Sigmoid colon (tissue), 6 donors: ENCODE measurements at regions not wholly inside any gene's neighbourhood (a gene's known extent, or its start where the extent isn't known, plus 50 kb on each side); places are given as distances from the start of the nearest gene placed in this dataset.

Experiments used
- DNase-seq: peaks from one replicate; pipeline ENCODE4 v3.0.0-alpha.2; 2019
- H3K27ac ChIP-seq, 4 donors: fragments of 200-600 bp; sonication (generic); one replicate each; pipeline ENCODE4 v1.5.1; 2016 to 2019; ENCODE audit warnings: mild to moderate bottlenecking in 1 of 4
- H3K27me3 ChIP-seq, 3 donors: fragments of 200-600 bp; sonication (generic); one replicate each; pipeline ENCODE4 v1.5.1; 2019; ENCODE audit warnings: mild to moderate bottlenecking in 1 of 3
- H3K36me3 ChIP-seq, 4 donors: fragments of 200-600 bp; sonication (generic); one replicate each; pipeline ENCODE4 v1.5.1; 2016 to 2019
- H3K4me1 ChIP-seq, 4 donors: fragments of 200-600 bp; sonication (generic); one replicate each; pipeline ENCODE4 v1.5.1; 2017 to 2019
- H3K4me3 ChIP-seq, 4 donors: fragments of 200-600 bp; sonication (generic); one replicate each; pipeline ENCODE4 v1.5.1; 2017 to 2019; ENCODE audit warnings: mild to moderate bottlenecking in 2 of 4, moderate library complexity in 1 of 4
- H3K9me3 ChIP-seq, 4 donors: fragments of 200-600 bp in 3 of 4; sonication (generic) in 3 of 4; one replicate each; pipeline versions ENCODE4 v1.5.1 to v1.6.1; 2013 to 2019
- EP300 ChIP-seq, 4 donors: sonication (generic); formaldehyde crosslinking; IDR thresholded peaks; one replicate each; pipeline ENCODE4 v1.6.1; 2017; ENCODE audit warnings: antibody characterized with exemption in 4 of 4
- POLR2A ChIP-seq, 2 donors: fragments of 450-650 bp; IDR thresholded peaks; one replicate each; pipeline ENCODE4 v1.6.1; 2016; ENCODE audit warnings: antibody characterized with exemption in 2 of 2, mild to moderate bottlenecking in 2 of 2, moderate library complexity in 2 of 2
- POLR2AphosphoS5 ChIP-seq, 4 donors: sonication (generic); formaldehyde crosslinking; IDR thresholded peaks; one replicate each; pipeline ENCODE4 v1.6.1; 2017; ENCODE audit warnings: antibody characterized with exemption in 4 of 4
- WGBS, 2 donors: extraction: QIAGEN DNeasy Blood & Tissue Kit; methylation state at CpG; one replicate each; pipeline ENCODE4 v1.1.7; 2013; 5-methylcytosine and 5-hydroxymethylcytosine counted together
- intact Hi-C: fragments of 100-400 bp; cut with DNase I; formaldehyde crosslinking; loops from one replicate; pipeline ENCODE4 v1.15.1; 2023
- TF ChIP-seq, protein P1 (sequence below), 4 experiments: fragments of 450-650 bp in 3 of 4; fragments of 200-600 bp in 1 of 4; IDR thresholded peaks; one replicate each; pipeline ENCODE4 v1.5.1; 2016 to 2019; ENCODE audit warnings: antibody characterized with exemption in 4 of 4, mild to moderate bottlenecking in 3 of 4, moderate library complexity in 2 of 4
- donor health status: healthy with polysubstance abuse.
- donor health status: healthy.

DNA sequence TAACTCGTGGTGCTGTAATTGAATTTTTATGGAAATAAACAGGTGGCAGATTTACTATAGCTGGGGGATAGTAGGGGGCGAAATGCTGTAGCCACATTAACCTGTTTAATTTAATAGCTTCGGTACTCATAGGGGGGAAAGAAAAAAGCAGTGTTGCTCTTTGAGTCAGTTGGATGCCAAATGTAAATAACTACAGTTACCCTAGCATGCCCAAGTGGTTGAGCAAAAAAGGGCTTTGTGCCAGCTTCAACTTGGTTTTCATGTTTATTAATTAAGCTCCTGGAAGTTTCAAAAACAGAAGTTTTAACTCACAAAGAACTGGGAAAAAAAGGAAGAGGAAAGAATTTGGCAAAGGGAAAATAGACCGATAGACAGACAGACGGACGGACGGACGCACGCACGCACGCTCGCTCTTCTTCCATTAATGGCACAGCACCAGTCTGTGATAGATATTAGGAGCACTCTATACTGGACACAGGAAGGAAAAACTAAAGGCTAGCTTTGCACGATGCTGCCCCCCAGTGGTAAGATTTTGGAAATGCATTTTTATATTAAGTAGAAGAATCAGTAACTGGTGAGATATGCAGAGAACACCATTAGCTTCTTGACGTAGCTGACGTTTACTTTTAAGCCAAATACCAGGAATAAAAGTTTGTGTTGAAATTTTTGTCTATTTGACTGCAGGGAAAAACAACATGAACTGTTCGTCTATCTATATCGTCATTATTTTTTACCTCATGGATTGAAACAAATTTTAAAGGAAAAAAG lies 151.8 kb downstream of the SLC7A11 start:
- TF ChIP-seq POLR2AphosphoS5 (IDR thresholded peaks at IDR 0.05) (no peak), POLR2A (IDR thresholded peaks at IDR 0.05) (no peak), EP300 (IDR thresholded peaks at IDR 0.05) (no peak)
- TF ChIP-seq, protein P1, sequence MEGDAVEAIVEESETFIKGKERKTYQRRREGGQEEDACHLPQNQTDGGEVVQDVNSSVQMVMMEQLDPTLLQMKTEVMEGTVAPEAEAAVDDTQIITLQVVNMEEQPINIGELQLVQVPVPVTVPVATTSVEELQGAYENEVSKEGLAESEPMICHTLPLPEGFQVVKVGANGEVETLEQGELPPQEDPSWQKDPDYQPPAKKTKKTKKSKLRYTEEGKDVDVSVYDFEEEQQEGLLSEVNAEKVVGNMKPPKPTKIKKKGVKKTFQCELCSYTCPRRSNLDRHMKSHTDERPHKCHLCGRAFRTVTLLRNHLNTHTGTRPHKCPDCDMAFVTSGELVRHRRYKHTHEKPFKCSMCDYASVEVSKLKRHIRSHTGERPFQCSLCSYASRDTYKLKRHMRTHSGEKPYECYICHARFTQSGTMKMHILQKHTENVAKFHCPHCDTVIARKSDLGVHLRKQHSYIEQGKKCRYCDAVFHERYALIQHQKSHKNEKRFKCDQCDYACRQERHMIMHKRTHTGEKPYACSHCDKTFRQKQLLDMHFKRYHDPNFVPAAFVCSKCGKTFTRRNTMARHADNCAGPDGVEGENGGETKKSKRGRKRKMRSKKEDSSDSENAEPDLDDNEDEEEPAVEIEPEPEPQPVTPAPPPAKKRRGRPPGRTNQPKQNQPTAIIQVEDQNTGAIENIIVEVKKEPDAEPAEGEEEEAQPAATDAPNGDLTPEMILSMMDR (IDR thresholded peaks at IDR 0.05), result peak; percentile 53 to 79 (median 66)
- H3K27ac ChIP-seq, result no peak overlapping the region
- no peaks in the 10 kb centered on the region for H3K9me3 ChIP-seq
- H3K36me3 ChIP-seq, result no peaks in the 10 kb centered on the region
- intact Hi-C loops, result loop anchor here (2.0 kb wide), 2 partner anchors 54 to 966 kb away; no protein-coding TSS in a partner anchor
- no peaks in the 10 kb centered on the region for H3K27me3 ChIP-seq
- peak; percentile 70 for DNase-seq
- WGBS, 2 donors, result 26 to 39% methylated on average over 17 of the region's 17 CpGs
- peaks cover 0 to 22% (median 15%) of the 10 kb centered on the region in 4 donors for H3K4me1 ChIP-seq
- peak overlapping the region in 3 of 4 donors; percentile 25 to 38 (median 28) for H3K4me3 ChIP-seq

DNA sequence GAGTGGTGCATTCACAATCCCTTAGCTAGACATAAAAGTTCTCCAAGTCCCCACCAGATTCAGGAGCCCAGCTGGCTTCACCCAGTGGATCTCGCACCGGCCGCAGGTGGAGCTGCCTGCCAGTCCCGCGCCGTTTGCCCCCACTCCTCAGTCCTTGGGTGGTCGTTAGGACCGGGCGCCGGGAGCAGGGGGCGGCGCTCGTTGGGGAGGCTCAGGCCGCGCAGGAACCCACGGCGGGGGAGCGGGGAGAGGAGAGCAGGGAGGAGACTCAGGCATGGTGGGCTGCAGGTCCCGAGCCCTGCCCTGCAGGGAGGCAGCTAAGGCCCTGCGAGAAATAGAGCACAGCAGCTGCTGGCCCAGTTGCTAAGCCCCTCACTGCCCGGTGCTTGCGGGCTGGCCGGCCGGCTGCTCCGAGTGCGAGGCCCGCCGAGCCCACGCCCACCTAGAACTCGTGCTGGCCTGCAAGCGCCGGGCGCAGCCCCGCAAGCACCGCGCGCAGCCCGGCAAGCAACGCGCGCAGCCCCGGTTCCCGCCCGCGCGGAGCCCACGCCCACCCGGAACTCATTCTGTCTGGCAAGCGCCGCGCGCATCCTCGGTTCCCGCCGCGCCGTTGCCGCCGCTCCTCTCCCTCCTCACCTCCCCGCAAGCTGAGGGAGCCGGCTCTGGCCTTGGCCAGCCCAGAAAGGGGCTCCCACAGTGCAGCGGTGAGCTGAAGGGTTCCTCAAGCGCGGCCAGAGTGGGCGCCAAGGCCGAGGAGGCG lies 153.5 kb downstream of the SLC7A11 start:
- 98% methylated on average over 67 of the region's 67 CpGs for WGBS, 2 donors
- H3K27ac ChIP-seq, result no peak overlapping the region
- intact Hi-C loops, result no loop called here
- no peaks in the 10 kb centered on the region for H3K9me3 ChIP-seq
- H3K4me3 ChIP-seq, result no peak overlapping the region
- peaks cover 0 to 22% (median 15%) of the 10 kb centered on the region in 4 donors for H3K4me1 ChIP-seq
- H3K27me3 ChIP-seq, result no peaks in the 10 kb centered on the region
- TF ChIP-seq POLR2AphosphoS5 (IDR thresholded peaks at IDR 0.05) (no peak), POLR2A (IDR thresholded peaks at IDR 0.05) (no peak), EP300 (IDR thresholded peaks at IDR 0.05) (no peak)
- TF ChIP-seq, protein P1 (IDR thresholded peaks at IDR 0.05), result no peak
- no peaks in the 10 kb centered on the region for H3K36me3 ChIP-seq
- DNase-seq, result no peak

DNA sequence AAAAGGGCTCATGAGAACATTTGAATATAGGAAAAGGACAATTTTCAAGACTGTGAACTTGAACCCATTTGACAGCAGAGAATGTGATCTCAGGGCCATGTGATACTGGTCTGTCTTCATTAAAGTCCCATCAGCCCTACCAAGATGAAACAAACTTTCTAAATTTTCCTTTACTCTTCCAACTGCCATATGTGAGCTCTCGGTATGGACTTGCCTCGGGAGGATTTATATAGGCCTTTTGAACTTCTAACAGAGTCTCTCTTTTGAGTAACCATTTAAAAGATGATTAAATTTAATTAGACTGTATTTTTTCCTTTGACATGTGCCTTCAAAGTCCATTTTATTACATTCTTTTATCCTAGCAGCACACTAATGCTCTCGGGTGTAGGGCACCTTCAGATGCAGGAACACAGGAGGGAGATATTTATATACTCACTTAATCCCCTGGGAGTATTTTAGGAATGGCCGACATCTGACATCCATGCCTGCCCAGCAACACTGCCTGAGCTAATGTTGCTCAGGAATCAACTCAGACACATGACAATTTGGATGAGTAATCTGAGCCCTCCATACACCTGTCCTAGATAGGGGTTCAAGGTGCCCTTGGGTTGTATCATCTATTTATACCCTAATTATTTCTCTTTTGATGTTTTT lies 155.0 kb downstream of the SLC7A11 start:
- no peak for TF ChIP-seq POLR2A (IDR thresholded peaks at IDR 0.05)
- Histone ChIP-seq H3K27me3 (no peaks in the 10 kb centered on the region), H3K4me1 (peaks cover 0 to 22% (median 15%) of the 10 kb centered on the region in 4 donors), H3K36me3 (no peaks in the 10 kb centered on the region), H3K4me3 (no peak overlapping the region), H3K9me3 (no peaks in the 10 kb centered on the region), H3K27ac (peak overlapping the region in 1 of 4 donors; percentile 45)
- intact Hi-C loops, result loop anchor here (1.0 kb wide), 1 partner anchor 594 kb away; no protein-coding TSS in a partner anchor
- DNase-seq, result no peak
- WGBS, 2 donors, result 82 to 88% methylated on average over 4 of the region's 4 CpGs

DNA sequence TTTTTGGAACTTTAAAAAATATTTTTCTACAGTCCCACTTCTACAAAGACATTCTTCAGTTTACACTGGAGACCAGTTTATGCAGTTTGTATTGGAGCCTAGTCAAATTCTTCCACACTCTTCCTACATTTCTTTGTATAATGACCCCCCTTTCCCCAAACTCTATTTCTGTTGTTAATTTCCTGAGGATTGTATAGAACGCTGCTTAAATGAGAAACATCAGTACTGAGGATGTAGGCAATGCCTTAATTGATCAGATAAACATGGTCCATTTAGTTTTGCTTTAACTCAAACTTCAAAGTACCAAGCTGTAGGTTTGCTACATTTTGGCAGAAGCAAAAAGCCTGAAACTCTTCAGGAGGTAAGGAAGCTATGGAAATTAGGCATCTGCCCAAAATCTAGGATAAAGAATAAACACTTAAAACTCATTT lies 155.5 kb downstream of the SLC7A11 start:
- Histone ChIP-seq H3K36me3 (no peaks in the 10 kb centered on the region), H3K9me3 (no peaks in the 10 kb centered on the region), H3K4me3 (no peak overlapping the region), H3K27ac (peak overlapping the region in 1 of 4 donors; percentile 45), H3K4me1 (peaks cover 0 to 22% (median 15%) of the 10 kb centered on the region in 4 donors), H3K27me3 (no peaks in the 10 kb centered on the region)
- WGBS, 2 donors, result 68 to 75% methylated on average over 1 of the region's 1 CpG
- intact Hi-C loops, result loop anchor here (1.0 kb wide), 1 partner anchor 595 kb away; no protein-coding TSS in a partner anchor
- TF ChIP-seq, protein P1 (IDR thresholded peaks at IDR 0.05), result no peak
- TF ChIP-seq EP300 (IDR thresholded peaks at IDR 0.05), result no peak
- TF ChIP-seq POLR2AphosphoS5 (IDR thresholded peaks at IDR 0.05), result no peak
- no peak for TF ChIP-seq POLR2A (IDR thresholded peaks at IDR 0.05)
- no peak for DNase-seq
